HG03439 (cell line): ENCODE measurements at regions not wholly inside any gene's neighbourhood (a gene's known extent, or its start where the extent isn't known, plus 50 kb on each side); places are given as distances from the start of the nearest gene placed in this dataset.
"Not testable (repeated sequence)": the region's sequence is repeated elsewhere in the genome, so short reads cannot be mapped to it uniquely, and the experiment has no call there.

ENCODE experiments used
- ATAC-seq: cut with Tn5 transposase; IDR thresholded peaks from one replicate; pipeline ENCODE4 v1.9.1; 2021; ENCODE audit warnings: mild to moderate bottlenecking, moderate library complexity; ENCODE audit not compliant: unreplicated experiment

- no peak for ATAC-seq
These were observed 283.8 kb upstream of the NR2F2 start for GRCh38 chr15:96046620-96047240.

- ATAC-seq: no peak
These were observed 283.1 kb upstream of the NR2F2 start for GRCh38 chr15:96047255-96047931.

GRCh38 chr15:96049323-96049722 is 281.2 kb upstream of the NR2F2 start:
- ATAC-seq: no peak

- ATAC-seq: no peak
These were observed 280.7 kb upstream of the NR2F2 start for GRCh38 chr15:96049766-96050165.

GRCh38 chr15:96051598-96051997 is 278.9 kb upstream of the NR2F2 start:
- no peak for ATAC-seq

- no peak for ATAC-seq
These were observed 278.3 kb upstream of the NR2F2 start for GRCh38 chr15:96052154-96052553.

- no peak for ATAC-seq
These were observed 277.9 kb upstream of the NR2F2 start for GRCh38 chr15:96052572-96053030.

- ATAC-seq: no peak
These were observed 277.3 kb upstream of the NR2F2 start for GRCh38 chr15:96053031-96053780.

- no peak for ATAC-seq
These were observed 276.6 kb upstream of the NR2F2 start for GRCh38 chr15:96053781-96054428.

GRCh38 chr15:96054621-96055020 is 275.9 kb upstream of the NR2F2 start:
- no peak for ATAC-seq

GRCh38 chr15:96058103-96058851 is 272.2 kb upstream of the NR2F2 start:
- ATAC-seq: no peak

- not testable (repeated sequence) for ATAC-seq
These were observed 271.7 kb upstream of the NR2F2 start for GRCh38 chr15:96058852-96059103.

GRCh38 chr15:96060591-96060990 is 269.9 kb upstream of the NR2F2 start:
- not testable (repeated sequence) for ATAC-seq

GRCh38 chr15:96064351-96064756 is 266.1 kb upstream of the NR2F2 start:
- ATAC-seq: no peak

- ATAC-seq: no peak
These were observed 264.4 kb upstream of the NR2F2 start for GRCh38 chr15:96066126-96066525.

GRCh38 chr15:96066852-96067495 is 263.5 kb upstream of the NR2F2 start:
- no peak for ATAC-seq

GRCh38 chr15:96067677-96068076 is 262.8 kb upstream of the NR2F2 start:
- ATAC-seq: no peak

- no peak for ATAC-seq
These were observed 261.6 kb upstream of the NR2F2 start for GRCh38 chr15:96068897-96069296.

GRCh38 chr15:96070636-96071035 is 259.9 kb upstream of the NR2F2 start:
- no peak for ATAC-seq

GRCh38 chr15:96072821-96073220 is 257.7 kb upstream of the NR2F2 start:
- no peak for ATAC-seq

- no peak for ATAC-seq
These were observed 256.6 kb upstream of the NR2F2 start for GRCh38 chr15:96073908-96074307.
